HepG2 (cell line): ENCODE measurements at regions not wholly inside any gene's neighbourhood (a gene's known extent, or its start where the extent isn't known, plus 50 kb on each side); places are given as distances from the start of the nearest gene placed in this dataset.
A peak's percentile ranks its signal among the peaks of the same experiment; 100 is the strongest.

Source experiments
- BORCS8-MEF2B ChIP-seq: sonication (generic); formaldehyde crosslinking; IDR thresholded peaks from 2 replicates; pipeline ENCODE4 v1.8.0; 2022; ENCODE audit warnings: mild to moderate bottlenecking, missing genetic modification reagents
- IKZF1 ChIP-seq: fragments of 450-650 bp; IDR thresholded peaks from 2 replicates; pipeline ENCODE4 v1.7.1; 2016
- JUND ChIP-seq: sonication (generic); formaldehyde crosslinking; IDR thresholded peaks from 2 replicates; pipeline ENCODE4 v1.8.0; 2022; ENCODE audit warnings: mild to moderate bottlenecking, missing genetic modification reagents
- MLLT10 ChIP-seq: sonication (generic); formaldehyde crosslinking; IDR thresholded peaks from 2 replicates; pipeline ENCODE4 v1.4.0; 2020; ENCODE audit warnings: missing genetic modification reagents
- MLXIP ChIP-seq: sonication (generic); formaldehyde crosslinking; IDR thresholded peaks from 2 replicates; pipeline ENCODE4 v1.9.0; 2021; ENCODE audit warnings: missing genetic modification reagents, borderline replicate concordance
- NFRKB ChIP-seq: fragments of 450-650 bp; IDR thresholded peaks from 2 replicates; pipeline ENCODE4 v1.6.1; 2017
- NRL ChIP-seq: sonication (generic); formaldehyde crosslinking; IDR thresholded peaks from 2 replicates; pipeline ENCODE4 v1.5.0; 2020; ENCODE audit warnings: missing genetic modification reagents, mild to moderate bottlenecking, moderate library complexity, borderline replicate concordance
- PHB2 ChIP-seq: fragments of 450-650 bp; IDR thresholded peaks from 2 replicates; pipeline ENCODE4 v1.6.1; 2018; ENCODE audit not compliant: partially characterized antibody
- PHF20 ChIP-seq: sonication (generic); formaldehyde crosslinking; IDR thresholded peaks from 2 replicates; pipeline ENCODE4 v1.5.0; 2020; ENCODE audit warnings: mild to moderate bottlenecking, missing genetic modification reagents
- PHF8 ChIP-seq: sonication (generic); formaldehyde crosslinking; IDR thresholded peaks from 2 replicates; pipeline ENCODE4 v1.5.0; 2020; ENCODE audit warnings: missing genetic modification reagents
- TBX2 ChIP-seq: sonication (generic); formaldehyde crosslinking; IDR thresholded peaks from 2 replicates; pipeline ENCODE4 v1.5.0; 2020; ENCODE audit warnings: missing genetic modification reagents, mild to moderate bottlenecking, borderline replicate concordance
- THAP11 ChIP-seq: IDR thresholded peaks from 2 replicates; pipeline ENCODE4 v1.6.1; 2016; ENCODE audit warnings: missing biosample characterization, missing genetic modification reagents
- TOE1 ChIP-seq: sonication (generic); formaldehyde crosslinking; IDR thresholded peaks from 2 replicates; pipeline ENCODE4 v1.4.0; 2020; ENCODE audit warnings: mild to moderate bottlenecking, missing genetic modification reagents
- ZBTB20 ChIP-seq: sonication (generic); formaldehyde crosslinking; IDR thresholded peaks from 2 replicates; pipeline ENCODE4 v1.8.1; 2023; ENCODE audit warnings: missing genetic modification reagents, low read depth, mild to moderate bottlenecking, borderline replicate concordance
- ZKSCAN1 ChIP-seq: fragments of 150-350 bp; IDR thresholded peaks from 2 replicates; pipeline ENCODE4 v1.6.1; 2014; ENCODE audit warnings: low read length
- ZMAT3 ChIP-seq: sonication (generic); formaldehyde crosslinking; conservative IDR thresholded peaks from 2 replicates; pipeline ENCODE4 v1.7.0; 2021; ENCODE audit warnings: missing genetic modification reagents
- ZNF12 ChIP-seq: sonication (generic); formaldehyde crosslinking; IDR thresholded peaks from 2 replicates; pipeline ENCODE4 v1.5.0; 2020; ENCODE audit warnings: missing genetic modification reagents
- ZNF260 ChIP-seq: sonication (generic); formaldehyde crosslinking; IDR thresholded peaks from 2 replicates; pipeline ENCODE4 v1.4.0; 2020; ENCODE audit warnings: missing genetic modification reagents, low read depth, mild to moderate bottlenecking, borderline replicate concordance
- ZNF414 ChIP-seq: sonication (generic); formaldehyde crosslinking; IDR thresholded peaks from 2 replicates; pipeline ENCODE4 v1.5.0; 2020; ENCODE audit warnings: missing genetic modification reagents
- ZNF598 ChIP-seq: sonication (generic); formaldehyde crosslinking; IDR thresholded peaks from 2 replicates; pipeline ENCODE4 v1.5.1; 2020; ENCODE audit warnings: mild to moderate bottlenecking, missing genetic modification reagents, borderline replicate concordance
- ZNF724P ChIP-seq: sonication (generic); formaldehyde crosslinking; IDR thresholded peaks from 2 replicates; pipeline ENCODE4 v1.8.0; 2022; ENCODE audit warnings: missing genetic modification reagents, borderline replicate concordance
- ZSCAN5A ChIP-seq: sonication (generic); formaldehyde crosslinking; IDR thresholded peaks from 2 replicates; pipeline ENCODE4 v1.8.0; 2022; ENCODE audit warnings: mild to moderate bottlenecking, missing genetic modification reagents, borderline replicate concordance
- TF ChIP-seq, protein P1 (sequence below): sonication (generic); formaldehyde crosslinking; IDR thresholded peaks from 2 replicates; pipeline ENCODE4 v1.4.0; 2020; ENCODE audit warnings: missing genetic modification reagents, low read depth, mild to moderate bottlenecking, borderline replicate concordance
- TF ChIP-seq, protein P2 (sequence below): sonication (generic); formaldehyde crosslinking; IDR thresholded peaks from 2 replicates; pipeline ENCODE4 v1.5.0; 2020; ENCODE audit warnings: mild to moderate bottlenecking, low read depth, missing genetic modification reagents, borderline replicate concordance

DNA sequence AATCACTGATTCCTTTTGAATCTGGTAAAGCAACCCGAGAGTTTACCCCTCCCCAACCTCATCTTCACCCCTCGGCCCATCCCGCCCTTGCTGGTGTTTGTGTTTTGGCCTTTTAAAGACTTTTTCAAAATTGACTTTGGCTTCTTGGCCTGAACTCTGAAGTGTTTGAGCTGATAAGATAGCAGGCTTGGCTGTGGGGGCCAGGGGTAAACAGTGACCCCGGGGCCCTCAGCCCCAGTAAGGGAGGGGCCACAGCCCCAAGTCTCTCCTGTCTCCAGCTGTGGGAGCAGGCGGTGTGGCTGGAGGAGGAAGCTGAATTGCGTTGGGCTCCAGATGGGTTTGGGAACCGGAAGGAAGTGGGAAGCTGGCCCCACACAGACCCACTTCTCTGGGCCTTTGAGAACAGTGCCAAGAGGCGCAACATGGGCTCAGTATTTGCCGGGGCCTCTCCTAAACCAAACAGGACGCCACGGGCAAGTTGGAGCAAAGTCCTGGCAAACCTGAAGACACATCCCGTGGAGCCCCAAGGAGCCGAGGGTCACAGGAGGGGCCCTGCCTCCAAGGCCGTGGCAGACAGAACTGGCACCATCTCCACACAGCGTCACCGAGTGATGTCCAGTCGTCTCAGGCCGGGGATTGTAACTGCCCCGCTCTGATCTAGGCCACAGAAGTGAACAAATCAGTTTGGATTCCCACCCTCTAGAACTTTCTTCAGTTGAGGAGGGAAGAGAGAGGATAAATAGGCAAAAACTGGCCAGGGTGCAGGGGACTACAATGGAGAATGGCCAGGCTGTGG, 54.3 kb upstream of the PTPN1 start (continued):
- TF ChIP-seq, protein P1, sequence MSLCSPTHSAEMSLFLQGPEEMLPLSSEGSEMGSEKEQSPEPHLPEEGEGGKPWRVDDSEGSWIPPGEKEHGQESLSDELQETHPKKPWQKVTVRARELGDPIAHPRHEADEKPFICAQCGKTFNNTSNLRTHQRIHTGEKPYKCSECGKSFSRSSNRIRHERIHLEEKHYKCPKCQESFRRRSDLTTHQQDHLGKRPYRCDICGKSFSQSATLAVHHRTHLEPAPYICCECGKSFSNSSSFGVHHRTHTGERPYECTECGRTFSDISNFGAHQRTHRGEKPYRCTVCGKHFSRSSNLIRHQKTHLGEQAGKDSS (CRISPR knock-in tag): peak; percentile 92
- TF ChIP-seq ZNF598 (CRISPR knock-in tag) (peak; percentile 96), ZSCAN5A (CRISPR knock-in tag) (peak; percentile 92; the same call in 1 of the 2 replicates), NRL (CRISPR knock-in tag) (peak; percentile 87), MLLT10 (CRISPR knock-in tag) (no peak), THAP11 (peak; percentile 78), BORCS8-MEF2B (CRISPR knock-in tag) (peak; percentile 96; the same call in 1 of the 2 replicates), IKZF1 (no peak), ZNF260 (CRISPR knock-in tag) (no peak), TOE1 (CRISPR knock-in tag) (peak; percentile 28; the same call in 1 of the 2 replicates), PHF8 (CRISPR knock-in tag) (peak; percentile 70), NFRKB (no peak), ZNF414 (CRISPR knock-in tag) (peak; percentile 99), JUND (CRISPR knock-in tag) (peak; percentile 79), ZMAT3 (peak; percentile 84; the same call in 1 of the 2 replicates), ZKSCAN1 (no peak), PHF20 (CRISPR knock-in tag) (no peak), ZNF12 (CRISPR knock-in tag) (no peak), ZBTB20 (CRISPR knock-in tag) (peak; percentile 42; the same call in 1 of the 2 replicates), ZNF724P (peak; percentile 85; the same call in 1 of the 2 replicates), TBX2 (CRISPR knock-in tag) (peak; percentile 99), PHB2 (no peak), MLXIP (CRISPR knock-in tag) (peak; percentile 93)
- TF ChIP-seq, protein P2, sequence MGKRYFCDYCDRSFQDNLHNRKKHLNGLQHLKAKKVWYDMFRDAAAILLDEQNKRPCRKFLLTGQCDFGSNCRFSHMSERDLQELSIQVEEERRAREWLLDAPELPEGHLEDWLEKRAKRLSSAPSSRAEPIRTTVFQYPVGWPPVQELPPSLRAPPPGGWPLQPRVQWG (CRISPR knock-in tag): no peak
